ENCODE measurements at regions not wholly inside any gene's neighbourhood (a gene's known extent, or its start where the extent isn't known, plus 50 kb on each side); places are given as distances from the start of the nearest gene placed in this dataset.

DNA sequence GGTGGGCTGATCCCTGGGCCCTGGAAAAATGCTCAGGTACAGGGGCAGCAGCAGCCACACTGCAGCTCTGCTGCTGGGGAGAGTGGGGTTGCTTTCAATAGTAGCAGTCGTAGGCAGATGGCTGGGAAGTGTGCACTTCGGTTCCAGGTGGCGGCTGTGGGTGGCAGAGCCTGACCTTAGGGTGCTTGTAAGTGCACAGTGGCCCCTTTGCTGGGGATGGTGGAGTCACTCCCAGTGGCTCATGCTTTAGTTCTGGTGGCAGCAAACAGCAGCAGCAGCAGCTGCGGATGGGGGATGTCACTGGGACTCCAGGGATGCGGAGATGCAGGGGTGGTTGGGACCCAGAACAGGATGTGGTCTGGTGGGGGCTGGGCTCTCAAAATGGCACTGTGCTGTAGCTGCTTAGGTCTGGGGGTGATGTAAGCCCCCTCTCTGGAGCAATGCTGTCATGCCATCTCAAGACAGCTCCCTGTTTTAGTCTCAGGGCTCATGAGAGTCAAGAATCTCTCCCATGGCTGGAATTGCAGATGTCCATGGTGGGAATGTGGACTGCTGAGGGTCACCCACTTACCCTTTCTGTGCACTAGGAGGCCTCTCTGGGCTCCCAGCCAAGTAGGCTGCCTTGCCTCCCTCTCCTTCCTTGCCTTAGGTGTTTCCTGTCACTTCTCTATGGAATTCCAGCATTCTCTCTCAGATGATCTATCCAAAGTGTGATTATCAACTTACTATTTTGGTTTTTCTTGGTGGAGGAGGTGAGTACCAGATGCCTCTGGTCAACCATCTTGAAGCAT, 146.7 kb upstream of the SLC22A23 start:
- ChIA-PET POLR2A (no interaction called here), CTCF (no interaction called here), RAD21 (ENCODE audit: unreplicated experiment) (no interaction called here), SMC1A (ENCODE audit: uncharacterized antibody, unreplicated experiment) (no interaction called here)
- in situ Hi-C loops (cut with MboI) (no loop called here), intact Hi-C loops (cut with micrococcal nuclease; ENCODE audit: unreplicated experiment) (no loop called here)
- Histone ChIP-seq H3K27me3 (replicated peaks in 1 of 2; ENCODE audit: control insufficient read depth in 2 of 2, insufficient read depth in 2 of 2, low read length in 1 of 2) (no peaks in the 10 kb centered on the region; a peak in 1 of 4 replicates), H3K4me2 (ENCODE audit: control insufficient read depth, insufficient read depth) (no peak overlapping the region), H3K79me2 (ENCODE audit: control insufficient read depth, insufficient read depth, low read length) (no peaks in the 10 kb centered on the region), H3K27ac (ENCODE audit: control insufficient read depth, insufficient read depth) (no peak overlapping the region), H3K9me3 (replicated peaks; ENCODE audit: control insufficient read depth, insufficient read depth, low read length) (no peaks in the 10 kb centered on the region; the same call in 1 of the 3 replicates), H4K20me1 (ENCODE audit: control insufficient read depth, insufficient read depth) (no peaks in the 10 kb centered on the region), H3K4me3 (no peak overlapping the region), H2AFZ (ENCODE audit: control insufficient read depth, low read depth, low read length) (no peak overlapping the region), H3K36me3 (ENCODE audit: control insufficient read depth in 2 of 2, insufficient read depth in 2 of 2, low read length in 1 of 2) (no peaks in the 10 kb centered on the region), H3K9ac (ENCODE audit: control insufficient read depth, insufficient read depth, low read length) (no peak overlapping the region), H3K4me1 (ENCODE audit: control insufficient read depth, insufficient read depth, low read length) (no peaks in the 10 kb centered on the region)
- no peak for FAIRE-seq
- 47% methylated on average over 4 of the region's 5 CpGs for WGBS (ENCODE audit: insufficient coverage, insufficient replicate concordance, low lambda C conversion rate, missing lambda C conversion rate)
- ATAC-seq, result no peak
- BruUV-seq (replicated peaks), result no TSS peak
- DNase-seq (ENCODE audit: low read depth, low spot score), result no peak
- TF ChIP-seq CREM (IDR thresholded peaks at IDR 0.05; ENCODE audit: low read depth), result no peak
- no peak for TF ChIP-seq RFX5 (IDR thresholded peaks at IDR 0.05; ENCODE audit: low read depth, low read length)
- TF ChIP-seq HCFC1 (IDR thresholded peaks at IDR 0.05; ENCODE audit: low read length), result no peak
- TF ChIP-seq ZNF622 (IDR thresholded peaks at IDR 0.05), result no peak
- TF ChIP-seq CUX1 (IDR thresholded peaks at IDR 0.05; ENCODE audit: insufficient replicate concordance, low read depth, low read length), result no peak
- TF ChIP-seq MTA2 (IDR thresholded peaks at IDR 0.05; ENCODE audit: low read depth), result no peak
- TF ChIP-seq EZH2 (IDR thresholded peaks at IDR 0.05; ENCODE audit: borderline replicate concordance, control insufficient read depth, low read depth, low read length), result no peak
- no peak for TF ChIP-seq BHLHE40 (IDR thresholded peaks at IDR 0.05; ENCODE audit: borderline replicate concordance in 1 of 2, low read depth in 2 of 2, low read length in 1 of 2)
- no peak for TF ChIP-seq KAT2A (conservative IDR thresholded peaks at IDR 0.05; ENCODE audit: control insufficient read depth, low read depth, low read length)
- TF ChIP-seq, protein P1, sequence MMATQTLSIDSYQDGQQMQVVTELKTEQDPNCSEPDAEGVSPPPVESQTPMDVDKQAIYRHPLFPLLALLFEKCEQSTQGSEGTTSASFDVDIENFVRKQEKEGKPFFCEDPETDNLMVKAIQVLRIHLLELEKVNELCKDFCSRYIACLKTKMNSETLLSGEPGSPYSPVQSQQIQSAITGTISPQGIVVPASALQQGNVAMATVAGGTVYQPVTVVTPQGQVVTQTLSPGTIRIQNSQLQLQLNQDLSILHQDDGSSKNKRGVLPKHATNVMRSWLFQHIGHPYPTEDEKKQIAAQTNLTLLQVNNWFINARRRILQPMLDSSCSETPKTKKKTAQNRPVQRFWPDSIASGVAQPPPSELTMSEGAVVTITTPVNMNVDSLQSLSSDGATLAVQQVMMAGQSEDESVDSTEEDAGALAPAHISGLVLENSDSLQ (IDR thresholded peaks at IDR 0.05), result no peak
- TF ChIP-seq, protein P2, sequence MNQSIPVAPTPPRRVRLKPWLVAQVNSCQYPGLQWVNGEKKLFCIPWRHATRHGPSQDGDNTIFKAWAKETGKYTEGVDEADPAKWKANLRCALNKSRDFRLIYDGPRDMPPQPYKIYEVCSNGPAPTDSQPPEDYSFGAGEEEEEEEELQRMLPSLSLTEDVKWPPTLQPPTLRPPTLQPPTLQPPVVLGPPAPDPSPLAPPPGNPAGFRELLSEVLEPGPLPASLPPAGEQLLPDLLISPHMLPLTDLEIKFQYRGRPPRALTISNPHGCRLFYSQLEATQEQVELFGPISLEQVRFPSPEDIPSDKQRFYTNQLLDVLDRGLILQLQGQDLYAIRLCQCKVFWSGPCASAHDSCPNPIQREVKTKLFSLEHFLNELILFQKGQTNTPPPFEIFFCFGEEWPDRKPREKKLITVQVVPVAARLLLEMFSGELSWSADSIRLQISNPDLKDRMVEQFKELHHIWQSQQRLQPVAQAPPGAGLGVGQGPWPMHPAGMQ (IDR thresholded peaks at IDR 0.05; ENCODE audit: borderline replicate concordance), result no peak
- TF ChIP-seq YBX1 (IDR thresholded peaks at IDR 0.05), result no peak
- TF ChIP-seq, protein P3, sequence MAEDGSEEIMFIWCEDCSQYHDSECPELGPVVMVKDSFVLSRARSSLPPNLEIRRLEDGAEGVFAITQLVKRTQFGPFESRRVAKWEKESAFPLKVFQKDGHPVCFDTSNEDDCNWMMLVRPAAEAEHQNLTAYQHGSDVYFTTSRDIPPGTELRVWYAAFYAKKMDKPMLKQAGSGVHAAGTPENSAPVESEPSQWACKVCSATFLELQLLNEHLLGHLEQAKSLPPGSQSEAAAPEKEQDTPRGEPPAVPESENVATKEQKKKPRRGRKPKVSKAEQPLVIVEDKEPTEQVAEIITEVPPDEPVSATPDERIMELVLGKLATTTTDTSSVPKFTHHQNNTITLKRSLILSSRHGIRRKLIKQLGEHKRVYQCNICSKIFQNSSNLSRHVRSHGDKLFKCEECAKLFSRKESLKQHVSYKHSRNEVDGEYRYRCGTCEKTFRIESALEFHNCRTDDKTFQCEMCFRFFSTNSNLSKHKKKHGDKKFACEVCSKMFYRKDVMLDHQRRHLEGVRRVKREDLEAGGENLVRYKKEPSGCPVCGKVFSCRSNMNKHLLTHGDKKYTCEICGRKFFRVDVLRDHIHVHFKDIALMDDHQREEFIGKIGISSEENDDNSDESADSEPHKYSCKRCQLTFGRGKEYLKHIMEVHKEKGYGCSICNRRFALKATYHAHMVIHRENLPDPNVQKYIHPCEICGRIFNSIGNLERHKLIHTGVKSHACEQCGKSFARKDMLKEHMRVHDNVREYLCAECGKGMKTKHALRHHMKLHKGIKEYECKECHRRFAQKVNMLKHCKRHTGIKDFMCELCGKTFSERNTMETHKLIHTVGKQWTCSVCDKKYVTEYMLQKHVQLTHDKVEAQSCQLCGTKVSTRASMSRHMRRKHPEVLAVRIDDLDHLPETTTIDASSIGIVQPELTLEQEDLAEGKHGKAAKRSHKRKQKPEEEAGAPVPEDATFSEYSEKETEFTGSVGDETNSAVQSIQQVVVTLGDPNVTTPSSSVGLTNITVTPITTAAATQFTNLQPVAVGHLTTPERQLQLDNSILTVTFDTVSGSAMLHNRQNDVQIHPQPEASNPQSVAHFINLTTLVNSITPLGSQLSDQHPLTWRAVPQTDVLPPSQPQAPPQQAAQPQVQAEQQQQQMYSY (CRISPR knock-in tag; IDR thresholded peaks at IDR 0.05), result no peak

All from GM12878 (cell line).